DND-41 (cell line): ENCODE measurements at regions not wholly inside any gene's neighbourhood (a gene's known extent, or its start where the extent isn't known, plus 50 kb on each side); places are given as distances from the start of the nearest gene placed in this dataset.

Experiments used
- ATAC-seq: fragments of 200-7000 bp; cut with Tn5 transposase; 3 replicates; pipeline ENCODE4 v1.9.1; 2021; ENCODE audit warnings: low read depth; ENCODE audit not compliant: insufficient read depth
- DNase-seq: peaks from one replicate; pipeline ENCODE4 v3.0.0-alpha.2; 2020
- H2AFZ ChIP-seq: 2 replicates; pipeline ENCODE4 v1.6.0; 2012; ENCODE audit warnings: low read depth, low read length
- H3K27ac ChIP-seq: 2 replicates; pipeline ENCODE4 v1.5.1; 2012; ENCODE audit warnings: low read length, inconsistent platforms
- H3K27me3 ChIP-seq: fragments of 200-600 bp; sonication (generic); 2 replicates; pipeline ENCODE4 v1.6.0; 2012; ENCODE audit warnings: low read length, mild to moderate bottlenecking, inconsistent platforms; ENCODE audit not compliant: insufficient read depth, poor library complexity
- H3K36me3 ChIP-seq: 2 replicates; pipeline ENCODE4 v1.5.1; 2012; ENCODE audit warnings: low read length, inconsistent platforms; ENCODE audit not compliant: insufficient read depth
- H3K4me1 ChIP-seq: 2 replicates; pipeline ENCODE4 v1.5.1; 2012; ENCODE audit warnings: mild to moderate bottlenecking, low read length; ENCODE audit not compliant: insufficient read depth
- H3K4me2 ChIP-seq: 2 replicates; pipeline ENCODE4 v1.6.0; 2012; ENCODE audit warnings: mild to moderate bottlenecking, moderate library complexity, low read length, inconsistent platforms; ENCODE audit not compliant: insufficient read depth
- H3K4me3 ChIP-seq, 2 experiments: fragments of 200-600 bp in 1 of 2; shearing (Covaris generic) in 1 of 2; 2 replicates each; pipeline ENCODE4 v1.5.1; 2012 to 2016; ENCODE audit warnings: inconsistent platforms in 2 of 2, low read length in 2 of 2, mild to moderate bottlenecking in 2 of 2, low read depth in 1 of 2, moderate library complexity in 1 of 2
- H3K79me2 ChIP-seq: 2 replicates; pipeline ENCODE4 v1.6.0; 2012; ENCODE audit warnings: low read length, inconsistent platforms; ENCODE audit not compliant: insufficient read depth
- H3K9ac ChIP-seq: 2 replicates; pipeline ENCODE4 v1.6.0; 2012; ENCODE audit warnings: low read depth, mild to moderate bottlenecking, inconsistent platforms, low read length, moderate library complexity
- H3K9me3 ChIP-seq: 2 replicates; pipeline ENCODE4 v1.5.1; 2012; ENCODE audit warnings: low read length, moderate library complexity, mild to moderate bottlenecking, inconsistent platforms; ENCODE audit not compliant: insufficient read depth, severe bottlenecking
- H4K20me1 ChIP-seq: 2 replicates; pipeline ENCODE4 v1.6.0; 2012; ENCODE audit warnings: low read length; ENCODE audit not compliant: insufficient read depth
- EZH2 ChIP-seq: IDR thresholded peaks from 3 replicates; pipeline ENCODE4 v1.6.1; 2012; ENCODE audit warnings: borderline replicate concordance, low read depth, mild to moderate bottlenecking, moderate library complexity, low read length, inconsistent platforms; ENCODE audit not compliant: severe bottlenecking
- TF ChIP-seq, protein P1 (sequence below): IDR thresholded peaks from 2 replicates; pipeline ENCODE4 v1.5.1; 2012; ENCODE audit warnings: borderline replicate concordance, low read length, moderate library complexity, mild to moderate bottlenecking; ENCODE audit not compliant: poor library complexity, severe bottlenecking; ENCODE audit errors: extremely low read depth

- no peak overlapping the region for H2AFZ ChIP-seq
- DNase-seq: no peak
- ATAC-seq: no peak
Observed at GRCh38 chr10:31157123-31158010, 125.7 kb upstream of the ZNF438 start.

GRCh38 chr10:31158011-31158658 is 126.5 kb upstream of the ZNF438 start:
- no peak for TF ChIP-seq EZH2

More at GRCh38 chr10:31157123-31158010, 125.7 kb upstream of the ZNF438 start:
- Histone ChIP-seq H3K9me3 (peaks cover 25% of the 10 kb centered on the region), H3K9ac (no peak overlapping the region), H3K4me1 (peaks cover 21% of the 10 kb centered on the region), H3K79me2 (peaks cover 86% of the 10 kb centered on the region), H3K27me3 (no peaks in the 10 kb centered on the region), H3K36me3 (peaks cover 58% of the 10 kb centered on the region), H3K4me2 (no peak overlapping the region), H3K4me3 (no peak overlapping the region), H3K27ac (peak overlapping the region; percentile 5; the same call in 1 of the 2 replicates), H4K20me1 (no peaks in the 10 kb centered on the region)
- no peak for TF ChIP-seq EZH2
- TF ChIP-seq, protein P1, sequence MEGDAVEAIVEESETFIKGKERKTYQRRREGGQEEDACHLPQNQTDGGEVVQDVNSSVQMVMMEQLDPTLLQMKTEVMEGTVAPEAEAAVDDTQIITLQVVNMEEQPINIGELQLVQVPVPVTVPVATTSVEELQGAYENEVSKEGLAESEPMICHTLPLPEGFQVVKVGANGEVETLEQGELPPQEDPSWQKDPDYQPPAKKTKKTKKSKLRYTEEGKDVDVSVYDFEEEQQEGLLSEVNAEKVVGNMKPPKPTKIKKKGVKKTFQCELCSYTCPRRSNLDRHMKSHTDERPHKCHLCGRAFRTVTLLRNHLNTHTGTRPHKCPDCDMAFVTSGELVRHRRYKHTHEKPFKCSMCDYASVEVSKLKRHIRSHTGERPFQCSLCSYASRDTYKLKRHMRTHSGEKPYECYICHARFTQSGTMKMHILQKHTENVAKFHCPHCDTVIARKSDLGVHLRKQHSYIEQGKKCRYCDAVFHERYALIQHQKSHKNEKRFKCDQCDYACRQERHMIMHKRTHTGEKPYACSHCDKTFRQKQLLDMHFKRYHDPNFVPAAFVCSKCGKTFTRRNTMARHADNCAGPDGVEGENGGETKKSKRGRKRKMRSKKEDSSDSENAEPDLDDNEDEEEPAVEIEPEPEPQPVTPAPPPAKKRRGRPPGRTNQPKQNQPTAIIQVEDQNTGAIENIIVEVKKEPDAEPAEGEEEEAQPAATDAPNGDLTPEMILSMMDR: no peak

GRCh38 chr10:31166606-31167005 is 134.9 kb upstream of the ZNF438 start:
- Histone ChIP-seq H3K4me1 (0 out of 2 replicates have a peak, but pooled peaks cover 4% of the 10 kb centered on the region), H4K20me1 (peaks cover 7% of the 10 kb centered on the region; the same call in 1 of the 2 replicates), H3K9ac (no peak overlapping the region), H3K4me2 (no peak overlapping the region), H3K36me3 (peaks cover 59% of the 10 kb centered on the region), H3K27me3 (no peaks in the 10 kb centered on the region), H2AFZ (no peak overlapping the region), H3K79me2 (peaks cover 94% of the 10 kb centered on the region), H3K9me3 (peaks cover 22% of the 10 kb centered on the region), H3K4me3 (no peak overlapping the region), H3K27ac (peak overlapping the region; percentile 27; the same call in 1 of the 2 replicates)
- DNase-seq: no peak
- no peak for TF ChIP-seq EZH2
- TF ChIP-seq, protein P1: no peak
- no peak for ATAC-seq

More at GRCh38 chr10:31158011-31158658, 126.5 kb upstream of the ZNF438 start:
- H3K27ac ChIP-seq: no peak overlapping the region; the same call in 1 of the 2 replicates
- H3K9ac ChIP-seq: no peak overlapping the region
- no peak for DNase-seq
- no peaks in the 10 kb centered on the region for H4K20me1 ChIP-seq
- no peak overlapping the region for H3K4me3 ChIP-seq
- H3K36me3 ChIP-seq: peaks cover 50% of the 10 kb centered on the region
- H3K27me3 ChIP-seq: no peaks in the 10 kb centered on the region
- H3K79me2 ChIP-seq: peaks cover 84% of the 10 kb centered on the region
- ATAC-seq: no peak
- H2AFZ ChIP-seq: no peak overlapping the region
- no peak overlapping the region for H3K4me2 ChIP-seq
- H3K4me1 ChIP-seq: peaks cover 14% of the 10 kb centered on the region
- H3K9me3 ChIP-seq: peaks cover 28% of the 10 kb centered on the region
